ENCODE measurements at regions not wholly inside any gene's neighbourhood (a gene's known extent, or its start where the extent isn't known, plus 50 kb on each side); places are given as distances from the start of the nearest gene placed in this dataset.
A peak's percentile ranks its signal among the peaks of the same experiment; 100 is the strongest.

GRCh38 chr3:126266291-126266840, 86.0 kb upstream of the ALDH1L1 start:
- DNase-seq: no peak

- DNase-seq: no peak
These were observed 84.6 kb upstream of the ALDH1L1 start for GRCh38 chr3:126264952-126265351.

GRCh38 chr3:126264381-126264780, 84.0 kb upstream of the ALDH1L1 start:
- no peak for DNase-seq

- DNase-seq: no peak
These were observed 83.6 kb upstream of the ALDH1L1 start for GRCh38 chr3:126263971-126264370.

GRCh38 chr3:126263539-126263938, 83.2 kb upstream of the ALDH1L1 start:
- no peak for DNase-seq

- DNase-seq: no peak
These were observed 81.8 kb upstream of the ALDH1L1 start for GRCh38 chr3:126262227-126262626.

GRCh38 chr3:126261037-126261436, 80.7 kb upstream of the ALDH1L1 start:
- DNase-seq: peak; percentile 6

GRCh38 chr3:126259411-126260391, 79.3 kb upstream of the ALDH1L1 start:
- DNase-seq: no peak

GRCh38 chr3:126258670-126259069, 78.3 kb upstream of the ALDH1L1 start:
- peak; percentile 6 for DNase-seq

GRCh38 chr3:126257984-126258383, 77.6 kb upstream of the ALDH1L1 start:
- no peak for DNase-seq

GRCh38 chr3:126257174-126257573, 76.8 kb upstream of the ALDH1L1 start:
- no peak for DNase-seq

- no peak for DNase-seq
These were observed 75.9 kb upstream of the ALDH1L1 start for GRCh38 chr3:126256251-126256650.

GRCh38 chr3:126253072-126253471, 72.7 kb upstream of the ALDH1L1 start:
- DNase-seq: no peak

GRCh38 chr3:126252373-126252772, 72.0 kb upstream of the ALDH1L1 start:
- DNase-seq: no peak

GRCh38 chr3:126245811-126246727, 65.7 kb upstream of the ALDH1L1 start:
- DNase-seq: peak; percentile 7
